Adipocyte (in vitro differentiated cells): ENCODE measurements at regions not wholly inside any gene's neighbourhood (a gene's known extent, or its start where the extent isn't known, plus 50 kb on each side); places are given as distances from the start of the nearest gene placed in this dataset.
A peak's percentile ranks its signal among the peaks of the same experiment; 100 is the strongest.

Source experiments
- DNase-seq: peaks from one replicate; pipeline ENCODE4 v3.0.0-alpha.2; 2015; ENCODE audit warnings: low read depth
- H3K27me3 ChIP-seq: replicated peaks from 2 replicates; pipeline ENCODE4 v1.7.0; 2013; ENCODE audit warnings: mild to moderate bottlenecking, low read length, moderate library complexity; ENCODE audit not compliant: control insufficient read depth, insufficient read depth
- H3K36me3 ChIP-seq: 2 replicates; pipeline ENCODE4 v1.7.0; 2013; ENCODE audit warnings: low read length, mild to moderate bottlenecking, moderate library complexity; ENCODE audit not compliant: control insufficient read depth, insufficient read depth, severe bottlenecking
- H3K4me1 ChIP-seq: 2 replicates; pipeline ENCODE4 v1.7.0; 2013; ENCODE audit warnings: mild to moderate bottlenecking, low read length, moderate library complexity; ENCODE audit not compliant: control insufficient read depth, insufficient read depth
- H3K4me3 ChIP-seq: 2 replicates; pipeline ENCODE4 v1.7.0; 2013; ENCODE audit warnings: mild to moderate bottlenecking, low read length, moderate library complexity
- H3K9ac ChIP-seq: 2 replicates; pipeline ENCODE4 v1.7.0; 2013; ENCODE audit warnings: mild to moderate bottlenecking, low read length, moderate library complexity
- H3K9me3 ChIP-seq: 2 replicates; pipeline ENCODE4 v1.7.0; 2013; ENCODE audit warnings: mild to moderate bottlenecking, low read length, moderate library complexity; ENCODE audit not compliant: control insufficient read depth

GRCh38 chr2:13018490-13018889, 301.8 kb downstream of the TRIB2 start:
- Histone ChIP-seq H3K27me3 (peaks cover 10% of the 10 kb centered on the region), H3K9me3 (no peaks in the 10 kb centered on the region), H3K4me3 (no peak overlapping the region), H3K9ac (no peak overlapping the region), H3K4me1 (no peaks in the 10 kb centered on the region), H3K36me3 (no peaks in the 10 kb centered on the region)
- no peak for DNase-seq

GRCh38 chr2:13019781-13020180, 303.0 kb downstream of the TRIB2 start:
- no peaks in the 10 kb centered on the region for H3K9me3 ChIP-seq
- peaks cover 10% of the 10 kb centered on the region for H3K27me3 ChIP-seq
- no peak for DNase-seq
- H3K4me1 ChIP-seq, result no peaks in the 10 kb centered on the region
- H3K9ac ChIP-seq, result no peak overlapping the region
- H3K4me3 ChIP-seq, result no peak overlapping the region
- H3K36me3 ChIP-seq, result no peaks in the 10 kb centered on the region

- H3K9ac ChIP-seq, result no peak overlapping the region
- H3K9me3 ChIP-seq, result no peaks in the 10 kb centered on the region
- H3K4me1 ChIP-seq, result no peaks in the 10 kb centered on the region
- no peak for DNase-seq
- peaks cover 10% of the 10 kb centered on the region for H3K27me3 ChIP-seq
- no peak overlapping the region for H3K4me3 ChIP-seq
- H3K36me3 ChIP-seq, result no peaks in the 10 kb centered on the region
These were observed 303.7 kb downstream of the TRIB2 start for GRCh38 chr2:13020469-13020868.

GRCh38 chr2:13021470-13021957, 304.8 kb downstream of the TRIB2 start:
- Histone ChIP-seq H3K4me1 (no peaks in the 10 kb centered on the region), H3K9ac (no peak overlapping the region), H3K4me3 (no peak overlapping the region), H3K36me3 (no peaks in the 10 kb centered on the region), H3K27me3 (peaks cover 10% of the 10 kb centered on the region), H3K9me3 (no peaks in the 10 kb centered on the region)
- no peak for DNase-seq

GRCh38 chr2:13030606-13031005, 313.9 kb downstream of the TRIB2 start:
- H3K27me3 ChIP-seq, result no peaks in the 10 kb centered on the region
- H3K36me3 ChIP-seq, result no peaks in the 10 kb centered on the region
- no peaks in the 10 kb centered on the region for H3K9me3 ChIP-seq
- H3K9ac ChIP-seq, result no peak overlapping the region
- H3K4me3 ChIP-seq, result no peak overlapping the region
- H3K4me1 ChIP-seq, result no peaks in the 10 kb centered on the region
- no peak for DNase-seq

- H3K36me3 ChIP-seq, result no peaks in the 10 kb centered on the region
- H3K27me3 ChIP-seq, result peaks cover 13% of the 10 kb centered on the region
- no peaks in the 10 kb centered on the region for H3K4me1 ChIP-seq
- no peaks in the 10 kb centered on the region for H3K9me3 ChIP-seq
- no peak overlapping the region for H3K9ac ChIP-seq
- H3K4me3 ChIP-seq, result no peak overlapping the region
- DNase-seq, result no peak
These were observed 318.1 kb downstream of the TRIB2 start for GRCh38 chr2:13034861-13035260.

- peaks cover 13% of the 10 kb centered on the region for H3K27me3 ChIP-seq
- H3K36me3 ChIP-seq, result no peaks in the 10 kb centered on the region
- no peak overlapping the region for H3K4me3 ChIP-seq
- no peak for DNase-seq
- no peak overlapping the region for H3K9ac ChIP-seq
- no peaks in the 10 kb centered on the region for H3K4me1 ChIP-seq
- H3K9me3 ChIP-seq, result peaks cover 3% of the 10 kb centered on the region
These were observed 319.1 kb downstream of the TRIB2 start for GRCh38 chr2:13035866-13036265.

GRCh38 chr2:13040043-13040442, 323.3 kb downstream of the TRIB2 start:
- H3K9me3 ChIP-seq, result peaks cover 18% of the 10 kb centered on the region

GRCh38 chr2:13046557-13047165, 329.9 kb downstream of the TRIB2 start:
- H3K9me3 ChIP-seq, result peaks cover 8% of the 10 kb centered on the region
- H3K4me1 ChIP-seq, result peaks cover 11% of the 10 kb centered on the region
- no peaks in the 10 kb centered on the region for H3K27me3 ChIP-seq
- no peaks in the 10 kb centered on the region for H3K36me3 ChIP-seq
- DNase-seq, result peak; percentile 63
- H3K9ac ChIP-seq, result no peak overlapping the region
- H3K4me3 ChIP-seq, result no peak overlapping the region

More at GRCh38 chr2:13040043-13040442, 323.3 kb downstream of the TRIB2 start:
- Histone ChIP-seq H3K27me3 (peaks cover 13% of the 10 kb centered on the region), H3K4me3 (no peak overlapping the region), H3K36me3 (no peaks in the 10 kb centered on the region), H3K9ac (no peak overlapping the region), H3K4me1 (no peaks in the 10 kb centered on the region)
- DNase-seq, result no peak

GRCh38 chr2:13050764-13051163, 334.0 kb downstream of the TRIB2 start:
- H3K36me3 ChIP-seq, result no peaks in the 10 kb centered on the region
- no peaks in the 10 kb centered on the region for H3K27me3 ChIP-seq
- H3K4me3 ChIP-seq, result no peak overlapping the region
- peaks cover 11% of the 10 kb centered on the region for H3K4me1 ChIP-seq
- H3K9me3 ChIP-seq, result no peaks in the 10 kb centered on the region
- H3K9ac ChIP-seq, result no peak overlapping the region
- peak; percentile 52 for DNase-seq

- Histone ChIP-seq H3K4me1 (peaks cover 20% of the 10 kb centered on the region), H3K9ac (no peak overlapping the region), H3K27me3 (no peaks in the 10 kb centered on the region), H3K36me3 (no peaks in the 10 kb centered on the region), H3K9me3 (no peaks in the 10 kb centered on the region), H3K4me3 (no peak overlapping the region)
- no peak for DNase-seq
These were observed 335.8 kb downstream of the TRIB2 start for GRCh38 chr2:13052547-13052946.
